HG02973 (cell line): ENCODE measurements at regions not wholly inside any gene's neighbourhood (a gene's known extent, or its start where the extent isn't known, plus 50 kb on each side); places are given as distances from the start of the nearest gene placed in this dataset.
A peak's percentile ranks its signal among the peaks of the same experiment; 100 is the strongest.

Source experiments
- ATAC-seq: cut with Tn5 transposase; IDR thresholded peaks from one replicate; pipeline ENCODE4 v1.9.1; 2021; ENCODE audit warnings: moderate library complexity; ENCODE audit not compliant: unreplicated experiment

- ATAC-seq: no peak
Measured at GRCh38 chr9:109910671-109911518, 130.9 kb downstream of the PALM2AKAP2 start.

- no peak for ATAC-seq
Measured at GRCh38 chr9:109912082-109912582, 132.1 kb downstream of the PALM2AKAP2 start.

- ATAC-seq: no peak
Measured at GRCh38 chr9:109912726-109913460, 132.9 kb downstream of the PALM2AKAP2 start.

- ATAC-seq: no peak
Measured at GRCh38 chr9:109913461-109913810, 133.4 kb downstream of the PALM2AKAP2 start.

- ATAC-seq: peak; percentile 37
Measured at GRCh38 chr9:109914280-109915027, 134.5 kb downstream of the PALM2AKAP2 start.

- no peak for ATAC-seq
Measured at GRCh38 chr9:109916316-109916715, 136.3 kb downstream of the PALM2AKAP2 start.

GRCh38 chr9:109918339-109919163, 138.6 kb downstream of the PALM2AKAP2 start:
- peak; percentile 67 for ATAC-seq

- ATAC-seq: no peak
Measured at GRCh38 chr9:109919736-109920408, 139.9 kb downstream of the PALM2AKAP2 start.

- no peak for ATAC-seq
Measured at GRCh38 chr9:109922617-109923470, 142.8 kb downstream of the PALM2AKAP2 start.

- ATAC-seq: no peak
Measured at GRCh38 chr9:109923471-109923760, 143.4 kb downstream of the PALM2AKAP2 start.

- no peak for ATAC-seq
Measured at GRCh38 chr9:109923806-109924205, 143.8 kb downstream of the PALM2AKAP2 start.

GRCh38 chr9:109925799-109926198, 145.8 kb downstream of the PALM2AKAP2 start:
- no peak for ATAC-seq

- no peak for ATAC-seq
Measured at GRCh38 chr9:109926421-109926869, 146.4 kb downstream of the PALM2AKAP2 start.

- ATAC-seq: no peak
Measured at GRCh38 chr9:109931623-109932022, 151.6 kb downstream of the PALM2AKAP2 start.

GRCh38 chr9:109934136-109934856, 154.3 kb downstream of the PALM2AKAP2 start:
- no peak for ATAC-seq

GRCh38 chr9:109934857-109935215, 154.8 kb downstream of the PALM2AKAP2 start:
- no peak for ATAC-seq

- ATAC-seq: no peak
Measured at GRCh38 chr9:109935406-109936087, 155.5 kb downstream of the PALM2AKAP2 start.
